B cell (primary cell): ENCODE measurements at regions not wholly inside any gene's neighbourhood (a gene's known extent, or its start where the extent isn't known, plus 50 kb on each side); places are given as distances from the start of the nearest gene placed in this dataset.

Experiments used
- EZH2 ChIP-seq: IDR thresholded peaks from 2 replicates; pipeline ENCODE4 v1.6.1; 2012; ENCODE audit warnings: borderline replicate concordance, low read depth, mild to moderate bottlenecking, moderate library complexity, low read length; ENCODE audit not compliant: insufficient read depth, poor library complexity, severe bottlenecking
- TF ChIP-seq, protein P1 (sequence below): fragments of 200-600 bp; IDR thresholded peaks from one replicate; pipeline ENCODE4 v1.8.0; 2022; ENCODE audit warnings: antibody characterized with exemption, mild to moderate bottlenecking

DNA sequence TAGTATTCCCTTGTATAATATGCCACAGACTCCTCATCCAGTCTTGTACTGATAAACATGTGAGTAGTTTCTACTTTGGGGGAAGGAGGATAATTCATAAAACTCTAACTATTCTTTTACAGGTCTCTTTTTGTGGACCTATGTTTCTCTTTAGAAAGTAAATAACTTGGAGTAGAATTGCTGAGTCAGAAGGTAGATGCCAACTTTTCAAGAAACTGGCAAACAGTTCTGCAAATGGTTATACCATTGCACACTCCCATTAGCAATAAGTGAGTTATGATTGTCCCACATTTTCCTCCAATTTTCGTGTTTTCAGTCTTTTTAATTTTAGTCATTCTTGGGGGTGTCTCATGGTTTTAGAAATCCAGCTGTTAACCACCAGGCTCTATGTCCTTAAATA, 477.2 kb upstream of the LRRTM4 start:
- TF ChIP-seq, protein P1, sequence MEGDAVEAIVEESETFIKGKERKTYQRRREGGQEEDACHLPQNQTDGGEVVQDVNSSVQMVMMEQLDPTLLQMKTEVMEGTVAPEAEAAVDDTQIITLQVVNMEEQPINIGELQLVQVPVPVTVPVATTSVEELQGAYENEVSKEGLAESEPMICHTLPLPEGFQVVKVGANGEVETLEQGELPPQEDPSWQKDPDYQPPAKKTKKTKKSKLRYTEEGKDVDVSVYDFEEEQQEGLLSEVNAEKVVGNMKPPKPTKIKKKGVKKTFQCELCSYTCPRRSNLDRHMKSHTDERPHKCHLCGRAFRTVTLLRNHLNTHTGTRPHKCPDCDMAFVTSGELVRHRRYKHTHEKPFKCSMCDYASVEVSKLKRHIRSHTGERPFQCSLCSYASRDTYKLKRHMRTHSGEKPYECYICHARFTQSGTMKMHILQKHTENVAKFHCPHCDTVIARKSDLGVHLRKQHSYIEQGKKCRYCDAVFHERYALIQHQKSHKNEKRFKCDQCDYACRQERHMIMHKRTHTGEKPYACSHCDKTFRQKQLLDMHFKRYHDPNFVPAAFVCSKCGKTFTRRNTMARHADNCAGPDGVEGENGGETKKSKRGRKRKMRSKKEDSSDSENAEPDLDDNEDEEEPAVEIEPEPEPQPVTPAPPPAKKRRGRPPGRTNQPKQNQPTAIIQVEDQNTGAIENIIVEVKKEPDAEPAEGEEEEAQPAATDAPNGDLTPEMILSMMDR: no peak
- no peak for TF ChIP-seq EZH2
